Thoracic aorta (tissue), 2 donors: ENCODE measurements at regions not wholly inside any gene's neighbourhood (a gene's known extent, or its start where the extent isn't known, plus 50 kb on each side); places are given as distances from the start of the nearest gene placed in this dataset.

Experiments used
- ATAC-seq: fragments of 150-250 bp; one replicate; pipeline ENCODE4 v1.8.0; 2017; ENCODE audit warnings: low read depth; ENCODE audit not compliant: insufficient number of reproducible peaks, low FRiP score
- DNase-seq: peaks from one replicate; pipeline ENCODE4 v3.0.0-alpha.2; 2020; ENCODE audit warnings: low spot score
- H3K27ac ChIP-seq, 2 donors: fragments of 200-600 bp; sonication (generic); 1 replicate in 1 of 2; 2 replicates in 1 of 2; pipeline ENCODE4 v1.5.1; 2016; ENCODE audit warnings: mild to moderate bottlenecking in 2 of 2, moderate library complexity in 2 of 2
- H3K27me3 ChIP-seq: fragments of 200-600 bp; sonication (generic); replicated peaks from 2 replicates; pipeline ENCODE4 v1.6.0; 2016; ENCODE audit warnings: mild to moderate bottlenecking; ENCODE audit not compliant: insufficient read depth
- H3K36me3 ChIP-seq: fragments of 200-600 bp; sonication (generic); one replicate; pipeline ENCODE4 v1.5.1; 2016
- H3K4me1 ChIP-seq, 2 donors: fragments of 200-600 bp; sonication (generic); 1 replicate in 1 of 2; 2 replicates in 1 of 2; pipeline versions ENCODE4 v1.5.1 to v1.6.0; 2016; ENCODE audit warnings: low read depth in 2 of 2, mild to moderate bottlenecking in 1 of 2; ENCODE audit not compliant: control insufficient read depth in 1 of 2
- H3K4me3 ChIP-seq: fragments of 200-600 bp; sonication (generic); 2 replicates; pipeline ENCODE4 v1.5.1; 2016; ENCODE audit warnings: mild to moderate bottlenecking
- H3K9me3 ChIP-seq: fragments of 200-600 bp; sonication (generic); 2 replicates; pipeline ENCODE4 v1.5.1; 2016
- TF ChIP-seq, protein P1 (sequence below): fragments of 200-600 bp; sonication (generic); IDR thresholded peaks from one replicate; pipeline ENCODE4 v1.5.1; 2019; ENCODE audit warnings: antibody characterized with exemption

DNA sequence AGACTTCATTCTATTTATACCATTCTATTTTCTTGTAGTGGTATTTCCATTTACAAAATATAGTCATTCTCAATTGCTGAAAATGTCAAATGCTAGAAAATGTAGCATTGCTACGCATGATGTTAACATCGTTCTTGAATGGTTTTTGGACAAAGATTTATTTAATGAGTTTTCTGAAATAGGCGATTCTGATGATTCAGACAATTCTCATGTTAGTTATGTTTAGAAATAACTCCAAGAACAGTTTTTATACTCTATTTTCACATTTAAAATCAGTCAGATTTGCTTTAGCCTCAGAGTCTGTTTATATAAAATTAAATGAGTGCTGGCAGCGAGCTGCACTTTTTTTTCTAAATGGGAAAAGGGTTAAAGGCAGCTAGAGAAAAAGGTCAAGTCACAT, 414.8 kb upstream of the MGAT4C start:
- ATAC-seq (no peak), DNase-seq (no peak)
- H3K27ac ChIP-seq, result no peak overlapping the region
- H3K4me1 ChIP-seq, result no peaks in the 10 kb centered on the region
- no peak overlapping the region for H3K4me3 ChIP-seq
- TF ChIP-seq, protein P1, sequence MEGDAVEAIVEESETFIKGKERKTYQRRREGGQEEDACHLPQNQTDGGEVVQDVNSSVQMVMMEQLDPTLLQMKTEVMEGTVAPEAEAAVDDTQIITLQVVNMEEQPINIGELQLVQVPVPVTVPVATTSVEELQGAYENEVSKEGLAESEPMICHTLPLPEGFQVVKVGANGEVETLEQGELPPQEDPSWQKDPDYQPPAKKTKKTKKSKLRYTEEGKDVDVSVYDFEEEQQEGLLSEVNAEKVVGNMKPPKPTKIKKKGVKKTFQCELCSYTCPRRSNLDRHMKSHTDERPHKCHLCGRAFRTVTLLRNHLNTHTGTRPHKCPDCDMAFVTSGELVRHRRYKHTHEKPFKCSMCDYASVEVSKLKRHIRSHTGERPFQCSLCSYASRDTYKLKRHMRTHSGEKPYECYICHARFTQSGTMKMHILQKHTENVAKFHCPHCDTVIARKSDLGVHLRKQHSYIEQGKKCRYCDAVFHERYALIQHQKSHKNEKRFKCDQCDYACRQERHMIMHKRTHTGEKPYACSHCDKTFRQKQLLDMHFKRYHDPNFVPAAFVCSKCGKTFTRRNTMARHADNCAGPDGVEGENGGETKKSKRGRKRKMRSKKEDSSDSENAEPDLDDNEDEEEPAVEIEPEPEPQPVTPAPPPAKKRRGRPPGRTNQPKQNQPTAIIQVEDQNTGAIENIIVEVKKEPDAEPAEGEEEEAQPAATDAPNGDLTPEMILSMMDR, result no peak
- no peaks in the 10 kb centered on the region for H3K9me3 ChIP-seq
- H3K36me3 ChIP-seq, result no peaks in the 10 kb centered on the region
- H3K27me3 ChIP-seq, result no peaks in the 10 kb centered on the region

DNA sequence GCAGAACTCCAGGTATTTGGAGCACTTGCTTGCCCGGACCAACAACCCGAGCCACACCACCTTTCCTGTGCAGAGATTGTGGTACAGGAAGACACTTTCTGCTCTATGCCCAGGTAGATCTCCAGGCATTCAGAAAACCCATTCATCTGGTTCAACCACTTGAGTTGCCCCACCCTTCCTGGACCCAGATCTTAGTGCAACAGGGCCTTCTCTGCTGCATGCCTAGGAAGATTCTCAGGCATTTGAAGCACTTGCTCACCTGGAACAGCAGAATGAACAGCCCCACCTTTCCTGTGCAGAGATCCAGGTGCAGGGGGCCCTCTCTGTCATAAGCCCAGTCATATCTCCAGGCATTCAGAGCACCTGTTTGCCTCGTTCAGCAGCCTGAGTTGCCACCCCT, 412.8 kb upstream of the MGAT4C start:
- Histone ChIP-seq H3K36me3 (no peaks in the 10 kb centered on the region), H3K4me3 (no peak overlapping the region), H3K27me3 (no peaks in the 10 kb centered on the region), H3K9me3 (no peaks in the 10 kb centered on the region), H3K4me1 (no peaks in the 10 kb centered on the region), H3K27ac (no peak overlapping the region)
- DNase-seq (no peak), ATAC-seq (no peak)
- TF ChIP-seq, protein P1, result no peak

DNA sequence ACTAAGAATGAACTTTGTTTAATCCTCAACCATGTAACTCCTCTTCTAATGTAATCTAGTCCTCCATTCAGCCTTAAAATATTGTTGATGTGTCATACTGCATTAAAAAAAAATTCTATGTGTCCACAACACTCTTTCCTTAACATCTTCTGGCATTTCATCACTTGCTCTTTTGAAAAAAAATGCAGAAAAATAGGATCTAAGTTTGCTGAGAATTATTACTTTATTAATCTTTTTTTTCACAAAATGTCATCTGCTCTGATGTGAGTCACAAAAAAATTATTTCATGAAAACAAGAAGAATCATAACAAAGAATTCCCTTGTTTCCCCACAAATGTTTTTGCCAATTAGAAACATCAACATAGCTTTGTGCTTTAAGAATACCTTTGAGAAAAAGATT, 410.1 kb upstream of the MGAT4C start:
- Histone ChIP-seq H3K4me1 (no peaks in the 10 kb centered on the region), H3K27me3 (no peaks in the 10 kb centered on the region), H3K4me3 (no peak overlapping the region), H3K9me3 (no peaks in the 10 kb centered on the region), H3K36me3 (no peaks in the 10 kb centered on the region), H3K27ac (no peak overlapping the region)
- TF ChIP-seq, protein P1, result no peak
- DNase-seq (no peak), ATAC-seq (no peak)

DNA sequence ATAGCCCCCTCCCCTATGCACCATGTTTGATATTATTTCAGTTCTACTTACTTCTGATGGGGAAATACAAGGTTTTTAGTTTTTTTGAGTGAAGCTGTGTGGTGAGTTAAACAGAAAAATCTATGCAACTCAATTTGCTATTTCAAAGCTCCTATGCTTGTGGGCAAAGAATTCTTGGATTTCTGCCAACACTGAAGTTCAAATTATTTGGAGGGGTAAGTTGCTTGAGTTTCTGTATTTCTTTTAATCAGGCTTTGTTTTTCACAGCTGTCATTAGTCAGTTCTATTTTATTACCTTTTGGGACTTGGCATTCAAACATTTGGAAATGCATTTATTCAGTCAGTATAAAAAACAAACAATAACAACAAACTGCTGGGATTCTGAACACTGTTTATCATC, 407.5 kb upstream of the MGAT4C start:
- no peak overlapping the region for H3K27ac ChIP-seq
- TF ChIP-seq, protein P1, result no peak
- H3K9me3 ChIP-seq, result no peaks in the 10 kb centered on the region
- DNase-seq (no peak), ATAC-seq (no peak)
- H3K4me1 ChIP-seq, result no peaks in the 10 kb centered on the region
- no peak overlapping the region for H3K4me3 ChIP-seq
- H3K36me3 ChIP-seq, result no peaks in the 10 kb centered on the region
- no peaks in the 10 kb centered on the region for H3K27me3 ChIP-seq

DNA sequence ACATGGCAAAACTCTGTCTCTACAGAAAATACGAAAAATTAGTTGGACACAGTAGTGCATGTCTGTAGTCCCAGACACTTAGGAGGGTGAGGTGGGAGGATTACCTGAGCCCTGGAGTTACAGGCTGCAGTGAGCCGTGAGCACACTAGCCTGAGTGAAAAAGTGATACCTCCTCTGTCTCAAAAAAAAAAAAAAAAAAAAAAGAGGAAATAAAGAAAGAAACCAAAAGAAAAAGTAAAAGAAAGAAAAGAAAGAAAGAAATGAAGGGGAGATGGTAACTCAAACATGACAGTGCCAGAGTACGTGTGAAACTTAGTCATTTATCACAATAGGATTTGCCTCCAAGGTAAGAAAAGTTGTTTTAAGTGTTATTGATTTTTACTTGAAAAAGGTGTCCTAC, 407.0 kb upstream of the MGAT4C start:
- TF ChIP-seq, protein P1, result no peak
- Histone ChIP-seq H3K36me3 (no peaks in the 10 kb centered on the region), H3K27me3 (no peaks in the 10 kb centered on the region), H3K4me3 (no peak overlapping the region), H3K4me1 (no peaks in the 10 kb centered on the region), H3K27ac (no peak overlapping the region), H3K9me3 (no peaks in the 10 kb centered on the region)
- no peak for DNase-seq
- no peak for ATAC-seq
